ENCODE measurements at regions not wholly inside any gene's neighbourhood (a gene's known extent, or its start where the extent isn't known, plus 50 kb on each side); places are given as distances from the start of the nearest gene placed in this dataset.
A peak's percentile ranks its signal among the peaks of the same experiment; 100 is the strongest.

- TF ChIP-seq CEBPB (IDR thresholded peaks at IDR 0.05) (no peak), USF1 (IDR thresholded peaks at IDR 0.05) (no peak), YY1 (IDR thresholded peaks at IDR 0.05; ENCODE audit: low read depth) (no peak), CREB1 (IDR thresholded peaks at IDR 0.05; ENCODE audit: low read depth) (no peak), EGR1 (IDR thresholded peaks at IDR 0.05) (no peak), MAX (IDR thresholded peaks at IDR 0.05) (no peak), EP300 (IDR thresholded peaks at IDR 0.05; ENCODE audit: borderline replicate concordance) (no peak)
Measured at GRCh38 chr5:75891020-75891419, 173.8 kb upstream of the POC5 start.

DNA sequence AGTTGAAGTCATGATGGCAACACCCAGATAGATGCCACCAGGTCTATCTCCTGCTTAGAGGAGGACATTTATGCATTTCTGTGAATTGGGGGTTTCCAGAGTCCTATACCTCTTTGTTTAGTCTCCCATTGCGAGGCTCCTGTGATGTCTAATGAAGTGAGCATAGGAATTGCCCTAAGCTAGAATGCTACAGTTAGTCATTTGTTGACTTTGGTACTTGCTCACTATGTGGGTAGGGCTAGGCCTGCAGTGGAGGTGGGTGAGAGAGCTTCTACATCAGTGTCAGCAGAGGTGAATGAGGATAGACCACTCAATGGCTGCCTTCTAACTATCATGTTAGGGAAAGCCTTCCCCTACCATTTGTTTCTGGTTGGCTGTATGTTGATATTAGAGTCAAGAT, 173.3 kb upstream of the POC5 start:
- TF ChIP-seq MAX (IDR thresholded peaks at IDR 0.05) (no peak), RAD21 (IDR thresholded peaks at IDR 0.05; ENCODE audit: low read depth) (no peak), USF1 (IDR thresholded peaks at IDR 0.05) (no peak), TCF12 (IDR thresholded peaks at IDR 0.05; ENCODE audit: low read depth) (no peak), NFIC (IDR thresholded peaks at IDR 0.05) (no peak), EP300 (IDR thresholded peaks at IDR 0.05; ENCODE audit: borderline replicate concordance) (no peak), ZBTB7A (IDR thresholded peaks at IDR 0.05; ENCODE audit: low read depth) (no peak), FOXM1 (IDR thresholded peaks at IDR 0.05; ENCODE audit: borderline replicate concordance, low read depth) (no peak), TAF1 (IDR thresholded peaks at IDR 0.05; ENCODE audit: low read depth) (no peak), TEAD4 (IDR thresholded peaks at IDR 0.05) (no peak), CREB1 (IDR thresholded peaks at IDR 0.05; ENCODE audit: low read depth) (no peak), CEBPB (IDR thresholded peaks at IDR 0.05) (no peak), EGR1 (IDR thresholded peaks at IDR 0.05) (no peak), YY1 (IDR thresholded peaks at IDR 0.05; ENCODE audit: low read depth) (no peak)
- TF ChIP-seq, protein P1, sequence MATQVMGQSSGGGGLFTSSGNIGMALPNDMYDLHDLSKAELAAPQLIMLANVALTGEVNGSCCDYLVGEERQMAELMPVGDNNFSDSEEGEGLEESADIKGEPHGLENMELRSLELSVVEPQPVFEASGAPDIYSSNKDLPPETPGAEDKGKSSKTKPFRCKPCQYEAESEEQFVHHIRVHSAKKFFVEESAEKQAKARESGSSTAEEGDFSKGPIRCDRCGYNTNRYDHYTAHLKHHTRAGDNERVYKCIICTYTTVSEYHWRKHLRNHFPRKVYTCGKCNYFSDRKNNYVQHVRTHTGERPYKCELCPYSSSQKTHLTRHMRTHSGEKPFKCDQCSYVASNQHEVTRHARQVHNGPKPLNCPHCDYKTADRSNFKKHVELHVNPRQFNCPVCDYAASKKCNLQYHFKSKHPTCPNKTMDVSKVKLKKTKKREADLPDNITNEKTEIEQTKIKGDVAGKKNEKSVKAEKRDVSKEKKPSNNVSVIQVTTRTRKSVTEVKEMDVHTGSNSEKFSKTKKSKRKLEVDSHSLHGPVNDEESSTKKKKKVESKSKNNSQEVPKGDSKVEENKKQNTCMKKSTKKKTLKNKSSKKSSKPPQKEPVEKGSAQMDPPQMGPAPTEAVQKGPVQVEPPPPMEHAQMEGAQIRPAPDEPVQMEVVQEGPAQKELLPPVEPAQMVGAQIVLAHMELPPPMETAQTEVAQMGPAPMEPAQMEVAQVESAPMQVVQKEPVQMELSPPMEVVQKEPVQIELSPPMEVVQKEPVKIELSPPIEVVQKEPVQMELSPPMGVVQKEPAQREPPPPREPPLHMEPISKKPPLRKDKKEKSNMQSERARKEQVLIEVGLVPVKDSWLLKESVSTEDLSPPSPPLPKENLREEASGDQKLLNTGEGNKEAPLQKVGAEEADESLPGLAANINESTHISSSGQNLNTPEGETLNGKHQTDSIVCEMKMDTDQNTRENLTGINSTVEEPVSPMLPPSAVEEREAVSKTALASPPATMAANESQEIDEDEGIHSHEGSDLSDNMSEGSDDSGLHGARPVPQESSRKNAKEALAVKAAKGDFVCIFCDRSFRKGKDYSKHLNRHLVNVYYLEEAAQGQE (IDR thresholded peaks at IDR 0.05; ENCODE audit: low read depth): no peak

GRCh38 chr5:75886706-75887105, 169.5 kb upstream of the POC5 start:
- TF ChIP-seq NFIC (IDR thresholded peaks at IDR 0.05): no peak
- no peak for TF ChIP-seq YY1 (IDR thresholded peaks at IDR 0.05; ENCODE audit: low read depth)
- TF ChIP-seq TCF12 (IDR thresholded peaks at IDR 0.05; ENCODE audit: low read depth): no peak
- no peak for TF ChIP-seq CREB1 (IDR thresholded peaks at IDR 0.05; ENCODE audit: low read depth)
- no peak for TF ChIP-seq EGR1 (IDR thresholded peaks at IDR 0.05)
- no peak for TF ChIP-seq MAX (IDR thresholded peaks at IDR 0.05)
- TF ChIP-seq TEAD4 (IDR thresholded peaks at IDR 0.05): no peak
- no peak for TF ChIP-seq EP300 (IDR thresholded peaks at IDR 0.05; ENCODE audit: borderline replicate concordance)
- TF ChIP-seq FOXM1 (IDR thresholded peaks at IDR 0.05; ENCODE audit: borderline replicate concordance, low read depth): no peak
- TF ChIP-seq, protein P1 (IDR thresholded peaks at IDR 0.05; ENCODE audit: low read depth): no peak
- TF ChIP-seq TAF1 (IDR thresholded peaks at IDR 0.05; ENCODE audit: low read depth): no peak
- no peak for TF ChIP-seq CEBPB (IDR thresholded peaks at IDR 0.05)
- TF ChIP-seq RAD21 (IDR thresholded peaks at IDR 0.05; ENCODE audit: low read depth): no peak
- TF ChIP-seq ZBTB7A (IDR thresholded peaks at IDR 0.05; ENCODE audit: low read depth): no peak
- no peak for TF ChIP-seq USF1 (IDR thresholded peaks at IDR 0.05)

GRCh38 chr5:75885849-75886596, 168.8 kb upstream of the POC5 start:
- no peak for TF ChIP-seq CREB1 (IDR thresholded peaks at IDR 0.05; ENCODE audit: low read depth)
- TF ChIP-seq FOXM1 (IDR thresholded peaks at IDR 0.05; ENCODE audit: borderline replicate concordance, low read depth): no peak
- TF ChIP-seq RAD21 (IDR thresholded peaks at IDR 0.05; ENCODE audit: low read depth): peak; percentile 34

DNA sequence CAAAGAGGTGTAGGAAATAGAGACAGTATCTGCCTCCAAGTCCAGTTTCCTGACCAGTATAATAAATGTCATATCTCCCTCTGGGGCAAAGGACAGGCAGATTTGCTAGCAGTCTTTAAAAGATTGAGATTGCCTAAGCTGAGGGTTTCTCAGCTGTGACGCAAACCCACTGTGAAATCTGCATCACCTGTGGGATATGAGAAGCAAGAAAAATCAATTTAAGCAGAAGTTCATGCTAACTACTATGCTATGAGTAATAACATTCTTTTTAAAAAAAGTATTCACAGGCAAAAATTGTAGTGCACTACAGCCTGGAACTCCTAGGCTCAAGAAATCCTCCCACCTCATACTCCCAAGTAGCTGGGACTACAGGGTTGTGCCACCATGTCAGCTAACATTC, 168.1 kb upstream of the POC5 start:
- TF ChIP-seq ZBTB7A (IDR thresholded peaks at IDR 0.05; ENCODE audit: low read depth) (no peak), FOXM1 (IDR thresholded peaks at IDR 0.05; ENCODE audit: borderline replicate concordance, low read depth) (no peak), TAF1 (IDR thresholded peaks at IDR 0.05; ENCODE audit: low read depth) (no peak), NFIC (IDR thresholded peaks at IDR 0.05) (no peak), TEAD4 (IDR thresholded peaks at IDR 0.05) (no peak), MAX (IDR thresholded peaks at IDR 0.05) (no peak), CREB1 (IDR thresholded peaks at IDR 0.05; ENCODE audit: low read depth) (no peak), USF1 (IDR thresholded peaks at IDR 0.05) (no peak), YY1 (IDR thresholded peaks at IDR 0.05; ENCODE audit: low read depth) (no peak), RAD21 (IDR thresholded peaks at IDR 0.05; ENCODE audit: low read depth) (no peak), EP300 (IDR thresholded peaks at IDR 0.05; ENCODE audit: borderline replicate concordance) (no peak), EGR1 (IDR thresholded peaks at IDR 0.05) (no peak)

Data from Ishikawa (cell line).